GM12892 (cell line): ENCODE measurements at regions not wholly inside any gene's neighbourhood (a gene's known extent, or its start where the extent isn't known, plus 50 kb on each side); places are given as distances from the start of the nearest gene placed in this dataset.

Experiments
- POLR2A ChIP-seq: IDR thresholded peaks from 2 replicates; pipeline ENCODE4 v1.6.1; 2011; ENCODE audit warnings: low read depth, low read length, control low read depth
- POLR2AphosphoS5 ChIP-seq: IDR thresholded peaks from 2 replicates; pipeline ENCODE4 v1.6.1; 2011; ENCODE audit warnings: low read depth, low read length, control low read depth

DNA sequence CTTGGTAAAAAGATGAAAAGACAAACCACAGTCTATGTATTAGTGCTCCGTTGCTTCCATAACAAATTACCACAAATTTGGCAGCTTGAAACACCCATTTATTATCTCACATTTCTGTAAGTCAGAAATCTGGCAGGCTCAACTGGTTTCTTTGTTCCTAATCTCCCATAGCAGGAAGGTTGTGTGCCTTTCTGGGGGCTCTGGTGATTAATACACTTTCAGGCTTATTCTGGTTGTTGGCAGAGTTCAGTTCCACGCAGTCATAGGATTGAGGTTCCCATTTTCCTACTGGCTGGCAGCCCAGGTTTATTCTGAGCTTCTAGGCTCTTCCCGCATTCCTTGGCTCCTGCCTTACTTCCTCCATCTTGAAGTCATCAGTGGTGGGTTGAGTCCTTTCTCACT lies 189.3 kb downstream of the ANAPC1 start:
- no peak for TF ChIP-seq POLR2AphosphoS5
- TF ChIP-seq POLR2A, result no peak
